Panc1 (cell line): ENCODE measurements at regions not wholly inside any gene's neighbourhood (a gene's known extent, or its start where the extent isn't known, plus 50 kb on each side); places are given as distances from the start of the nearest gene placed in this dataset.

Source experiments
- ATAC-seq: fragments of 200-7000 bp; cut with Tn5 transposase; 2 replicates; pipeline ENCODE4 v1.9.1; 2020; ENCODE audit warnings: mild to moderate bottlenecking, moderate library complexity
- BruUV-seq: library from RNA; stranded (reverse); fragments of 400-500 nt; replicated peaks from 2 replicates; lab custom pipeline; 2021; lab: Mats Ljungman, UMichigan
- CTCF ChIA-PET: fragments of 300-600 bp; sonication (Branson Sonifier 250); formaldehyde crosslinking; loops from one replicate; lab custom pipeline; 2022; ENCODE audit warnings: antibody characterized with exemption; lab: Charles Lee
- POLR2A ChIA-PET: fragments of 300-600 bp; sonication (Branson Sonifier 250); formaldehyde crosslinking; loops from one replicate; lab custom pipeline; 2022; ENCODE audit warnings: antibody characterized with exemption; lab: Charles Lee
- DNase-seq: peaks from one replicate; pipeline ENCODE4 v3.0.0-alpha.2; 2010; ENCODE audit warnings: low read depth, low spot score
- H3K27ac ChIP-seq: 2 replicates; pipeline ENCODE4 v1.5.1; 2011; ENCODE audit warnings: mild to moderate bottlenecking, low read length, inconsistent platforms
- H3K27me3 ChIP-seq: fragments of 200-500 bp; sonication (Bioruptor generic); 2 replicates; pipeline ENCODE4 v1.6.0; 2014; ENCODE audit warnings: low read length, inconsistent platforms; ENCODE audit not compliant: control insufficient read depth, insufficient read depth
- H3K36me3 ChIP-seq: fragments of 200-500 bp; sonication (Bioruptor generic); 2 replicates; pipeline ENCODE4 v1.5.1; 2014; ENCODE audit warnings: inconsistent platforms, mild to moderate bottlenecking, low read length, moderate library complexity; ENCODE audit not compliant: control insufficient read depth, insufficient read depth
- H3K4me1 ChIP-seq: 2 replicates; pipeline ENCODE4 v1.5.1; 2011; ENCODE audit warnings: inconsistent platforms, mild to moderate bottlenecking, low read length, moderate library complexity; ENCODE audit not compliant: control insufficient read depth, insufficient read depth
- H3K4me3 ChIP-seq, 2 experiments: 2 replicates each; pipeline ENCODE4 v1.5.1; 2011 to 2012; ENCODE audit warnings: low read depth in 2 of 2, low read length in 2 of 2, mild to moderate bottlenecking in 2 of 2, inconsistent platforms in 1 of 2, moderate library complexity in 1 of 2
- H3K9me3 ChIP-seq: fragments of 200-500 bp; sonication (Bioruptor generic); 2 replicates; pipeline ENCODE4 v1.5.1; 2014; ENCODE audit warnings: low read depth, mild to moderate bottlenecking, inconsistent platforms, low read length, moderate library complexity; ENCODE audit not compliant: control insufficient read depth, insufficient read depth
- POLR2AphosphoS5 ChIP-seq: IDR thresholded peaks from 2 replicates; pipeline ENCODE4 v1.6.1; 2012; ENCODE audit warnings: mild to moderate bottlenecking, low read depth, low read length, moderate library complexity
- SIN3A ChIP-seq: IDR thresholded peaks from 2 replicates; pipeline ENCODE4 v1.6.1; 2012; ENCODE audit warnings: low read depth, mild to moderate bottlenecking, low read length, moderate library complexity, borderline replicate concordance; ENCODE audit not compliant: insufficient read depth
- TCF7L2 ChIP-seq: IDR thresholded peaks from 2 replicates; pipeline ENCODE4 v1.6.1; 2011; ENCODE audit warnings: mild to moderate bottlenecking, low read depth, low read length, inconsistent platforms
- in situ Hi-C: cut with HindIII; loops from 2 replicates; pipeline ENCODE4 v1.10.0; 2016; ENCODE audit warnings: low sequenced_read_pairs, low pct_unique_long_range_greater_than_20kb
- intact Hi-C: fragments of 100-400 bp; cut with micrococcal nuclease; formaldehyde crosslinking; loops from one replicate; pipeline ENCODE4 v1.10.0; 2022; ENCODE audit not compliant: unreplicated experiment
- TF ChIP-seq, protein P1 (sequence below): fragments of 450-650 bp; IDR thresholded peaks from 2 replicates; pipeline ENCODE4 v1.5.1; 2017; ENCODE audit warnings: mild to moderate bottlenecking
- TF ChIP-seq, protein P2 (sequence below), 2 experiments: IDR thresholded peaks; 2 replicates each; pipeline ENCODE4 v1.6.1; 2011 to 2012; ENCODE audit warnings: low read depth in 2 of 2, control low read depth in 1 of 2, low read length in 1 of 2, mild to moderate bottlenecking in 1 of 2, moderate library complexity in 1 of 2; ENCODE audit not compliant: insufficient read depth in 1 of 2

DNA sequence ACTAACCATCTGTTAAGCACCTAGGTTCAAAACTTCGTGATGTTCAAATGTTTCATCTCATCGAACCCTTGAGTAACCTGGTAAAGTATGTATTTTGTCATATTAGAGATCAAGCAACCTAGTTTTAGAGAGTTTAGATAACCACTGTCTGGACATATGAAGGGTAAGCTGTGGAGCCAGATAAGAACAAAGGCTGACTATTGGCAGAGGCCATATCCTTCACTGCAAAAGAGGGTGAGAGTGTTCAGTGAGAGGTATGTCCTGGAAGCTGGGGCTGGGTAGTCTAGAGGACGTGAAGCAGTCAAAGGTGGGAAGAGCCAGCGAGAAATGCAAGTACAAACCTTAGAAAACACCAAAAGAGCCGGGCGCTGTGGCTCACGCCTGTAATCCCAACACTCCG, 573.1 kb upstream of the KLF4 start:
- CTCF ChIA-PET = no interaction called here
- H3K9me3 ChIP-seq = no peaks in the 10 kb centered on the region
- no peaks in the 10 kb centered on the region for H3K4me1 ChIP-seq
- H3K36me3 ChIP-seq = no peaks in the 10 kb centered on the region
- TF ChIP-seq POLR2AphosphoS5 (no peak), SIN3A (no peak), TCF7L2 (no peak)
- TF ChIP-seq, protein P1, sequence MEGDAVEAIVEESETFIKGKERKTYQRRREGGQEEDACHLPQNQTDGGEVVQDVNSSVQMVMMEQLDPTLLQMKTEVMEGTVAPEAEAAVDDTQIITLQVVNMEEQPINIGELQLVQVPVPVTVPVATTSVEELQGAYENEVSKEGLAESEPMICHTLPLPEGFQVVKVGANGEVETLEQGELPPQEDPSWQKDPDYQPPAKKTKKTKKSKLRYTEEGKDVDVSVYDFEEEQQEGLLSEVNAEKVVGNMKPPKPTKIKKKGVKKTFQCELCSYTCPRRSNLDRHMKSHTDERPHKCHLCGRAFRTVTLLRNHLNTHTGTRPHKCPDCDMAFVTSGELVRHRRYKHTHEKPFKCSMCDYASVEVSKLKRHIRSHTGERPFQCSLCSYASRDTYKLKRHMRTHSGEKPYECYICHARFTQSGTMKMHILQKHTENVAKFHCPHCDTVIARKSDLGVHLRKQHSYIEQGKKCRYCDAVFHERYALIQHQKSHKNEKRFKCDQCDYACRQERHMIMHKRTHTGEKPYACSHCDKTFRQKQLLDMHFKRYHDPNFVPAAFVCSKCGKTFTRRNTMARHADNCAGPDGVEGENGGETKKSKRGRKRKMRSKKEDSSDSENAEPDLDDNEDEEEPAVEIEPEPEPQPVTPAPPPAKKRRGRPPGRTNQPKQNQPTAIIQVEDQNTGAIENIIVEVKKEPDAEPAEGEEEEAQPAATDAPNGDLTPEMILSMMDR = no peak
- TF ChIP-seq, protein P2, sequence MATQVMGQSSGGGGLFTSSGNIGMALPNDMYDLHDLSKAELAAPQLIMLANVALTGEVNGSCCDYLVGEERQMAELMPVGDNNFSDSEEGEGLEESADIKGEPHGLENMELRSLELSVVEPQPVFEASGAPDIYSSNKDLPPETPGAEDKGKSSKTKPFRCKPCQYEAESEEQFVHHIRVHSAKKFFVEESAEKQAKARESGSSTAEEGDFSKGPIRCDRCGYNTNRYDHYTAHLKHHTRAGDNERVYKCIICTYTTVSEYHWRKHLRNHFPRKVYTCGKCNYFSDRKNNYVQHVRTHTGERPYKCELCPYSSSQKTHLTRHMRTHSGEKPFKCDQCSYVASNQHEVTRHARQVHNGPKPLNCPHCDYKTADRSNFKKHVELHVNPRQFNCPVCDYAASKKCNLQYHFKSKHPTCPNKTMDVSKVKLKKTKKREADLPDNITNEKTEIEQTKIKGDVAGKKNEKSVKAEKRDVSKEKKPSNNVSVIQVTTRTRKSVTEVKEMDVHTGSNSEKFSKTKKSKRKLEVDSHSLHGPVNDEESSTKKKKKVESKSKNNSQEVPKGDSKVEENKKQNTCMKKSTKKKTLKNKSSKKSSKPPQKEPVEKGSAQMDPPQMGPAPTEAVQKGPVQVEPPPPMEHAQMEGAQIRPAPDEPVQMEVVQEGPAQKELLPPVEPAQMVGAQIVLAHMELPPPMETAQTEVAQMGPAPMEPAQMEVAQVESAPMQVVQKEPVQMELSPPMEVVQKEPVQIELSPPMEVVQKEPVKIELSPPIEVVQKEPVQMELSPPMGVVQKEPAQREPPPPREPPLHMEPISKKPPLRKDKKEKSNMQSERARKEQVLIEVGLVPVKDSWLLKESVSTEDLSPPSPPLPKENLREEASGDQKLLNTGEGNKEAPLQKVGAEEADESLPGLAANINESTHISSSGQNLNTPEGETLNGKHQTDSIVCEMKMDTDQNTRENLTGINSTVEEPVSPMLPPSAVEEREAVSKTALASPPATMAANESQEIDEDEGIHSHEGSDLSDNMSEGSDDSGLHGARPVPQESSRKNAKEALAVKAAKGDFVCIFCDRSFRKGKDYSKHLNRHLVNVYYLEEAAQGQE (IDR thresholded peaks at IDR 0.05; ENCODE audit: insufficient read depth in 1 of 2, low read depth in 2 of 2, low read length in 1 of 2) = no peak
- H3K4me3 ChIP-seq = no peak overlapping the region
- in situ Hi-C loops (no loop called here), intact Hi-C loops (no loop called here)
- BruUV-seq = no TSS peak
- POLR2A ChIA-PET = no interaction called here
- no peak for DNase-seq
- no peak overlapping the region for H3K27ac ChIP-seq
- ATAC-seq = no peak
- H3K27me3 ChIP-seq = no peaks in the 10 kb centered on the region

DNA sequence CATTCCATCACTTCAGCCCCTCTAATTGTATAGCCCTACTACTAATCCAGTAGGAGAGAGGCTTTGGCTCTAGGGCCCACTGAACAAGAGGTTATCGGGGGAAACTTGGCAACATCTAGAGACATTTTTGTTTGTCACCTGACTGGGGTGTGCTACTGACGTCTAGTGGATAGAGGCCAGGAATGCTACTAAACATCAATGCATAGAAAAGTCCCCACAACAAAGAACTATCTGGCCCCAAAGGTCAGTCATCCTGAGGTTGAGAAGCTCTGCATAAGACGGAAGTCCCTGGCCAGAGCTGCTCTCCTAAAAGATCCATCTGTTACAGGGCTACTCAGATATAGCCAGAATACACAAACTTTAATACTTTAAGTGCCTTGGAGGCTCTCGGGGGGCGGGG, 570.6 kb upstream of the KLF4 start:
- Histone ChIP-seq H3K4me1 (no peaks in the 10 kb centered on the region), H3K27ac (no peak overlapping the region), H3K36me3 (no peaks in the 10 kb centered on the region), H3K4me3 (no peak overlapping the region), H3K9me3 (no peaks in the 10 kb centered on the region), H3K27me3 (no peaks in the 10 kb centered on the region)
- no TSS peak for BruUV-seq
- ATAC-seq = no peak
- POLR2A ChIA-PET = no interaction called here
- in situ Hi-C loops (no loop called here), intact Hi-C loops (no loop called here)
- CTCF ChIA-PET = interaction anchor here (0.7 kb wide), 1 partner anchor 748 kb away, joined by 3 read pairs; no protein-coding TSS in a partner anchor
- DNase-seq = no peak
- TF ChIP-seq, protein P2 (IDR thresholded peaks at IDR 0.05; ENCODE audit: insufficient read depth in 1 of 2, low read depth in 2 of 2, low read length in 1 of 2) = no peak
- TF ChIP-seq, protein P1 = no peak
- TF ChIP-seq TCF7L2 = no peak
